Transverse colon (tissue), 4 donors: ENCODE measurements at regions not wholly inside any gene's neighbourhood (a gene's known extent, or its start where the extent isn't known, plus 50 kb on each side); places are given as distances from the start of the nearest gene placed in this dataset.

Experiments
- EP300 ChIP-seq: sonication (generic); formaldehyde crosslinking; IDR thresholded peaks from one replicate; pipeline ENCODE4 v1.6.1; 2017; ENCODE audit warnings: antibody characterized with exemption, low read depth
- POLR2A ChIP-seq: fragments of 450-650 bp; IDR thresholded peaks from one replicate; pipeline ENCODE4 v1.6.1; 2016; ENCODE audit warnings: antibody characterized with exemption, mild to moderate bottlenecking, moderate library complexity
- POLR2AphosphoS5 ChIP-seq, 3 donors: sonication (generic); formaldehyde crosslinking; IDR thresholded peaks; one replicate each; pipeline ENCODE4 v1.6.1; 2016; ENCODE audit warnings: antibody characterized with exemption in 3 of 3
- TF ChIP-seq, protein P1 (sequence below), 5 experiments: fragments of 200-600 bp in 3 of 5; fragments of 450-650 bp in 2 of 5; sonication (generic) in 3 of 5; IDR thresholded peaks; 1 replicate in 2 of 5; 2 replicates in 3 of 5; pipeline ENCODE4 v1.5.1; 2016 to 2017; ENCODE audit warnings: antibody characterized with exemption in 5 of 5, inconsistent platforms in 3 of 5, mild to moderate bottlenecking in 2 of 5, moderate library complexity in 1 of 5

DNA sequence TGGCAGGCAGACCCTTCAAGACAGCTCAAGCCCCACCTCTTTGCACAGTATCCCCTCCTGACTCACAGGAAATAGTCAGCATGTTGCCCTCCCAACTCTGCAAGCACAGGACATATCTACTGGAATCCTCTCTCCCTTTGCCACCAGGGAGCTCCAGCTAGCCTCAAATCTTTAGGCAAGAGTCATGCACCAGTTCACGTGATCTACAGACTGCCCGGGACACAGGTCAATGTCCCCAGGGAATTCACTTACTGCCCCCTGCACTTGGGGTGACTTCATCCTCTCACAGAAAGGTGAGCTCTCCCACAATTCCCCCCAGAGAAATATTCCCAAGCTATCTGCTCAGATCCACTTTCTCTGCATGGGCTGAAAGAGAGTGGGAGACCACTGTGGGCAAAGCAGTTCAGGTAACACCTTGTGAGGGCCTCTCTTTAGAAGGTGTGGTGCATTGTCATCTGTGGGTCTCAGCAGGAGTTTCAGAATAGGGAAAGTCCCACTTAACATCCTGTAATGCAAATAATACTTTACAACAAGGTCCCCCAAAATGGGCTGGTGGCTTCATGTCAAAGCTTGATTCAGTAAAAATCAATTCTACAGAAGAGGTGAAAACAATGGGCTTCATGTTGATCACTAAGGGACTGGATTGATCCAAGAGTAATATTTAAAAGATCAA, 129.9 kb downstream of the NOC3L start:
- TF ChIP-seq EP300 = no peak
- no peak for TF ChIP-seq POLR2AphosphoS5 (IDR thresholded peaks at IDR 0.05)
- TF ChIP-seq, protein P1, sequence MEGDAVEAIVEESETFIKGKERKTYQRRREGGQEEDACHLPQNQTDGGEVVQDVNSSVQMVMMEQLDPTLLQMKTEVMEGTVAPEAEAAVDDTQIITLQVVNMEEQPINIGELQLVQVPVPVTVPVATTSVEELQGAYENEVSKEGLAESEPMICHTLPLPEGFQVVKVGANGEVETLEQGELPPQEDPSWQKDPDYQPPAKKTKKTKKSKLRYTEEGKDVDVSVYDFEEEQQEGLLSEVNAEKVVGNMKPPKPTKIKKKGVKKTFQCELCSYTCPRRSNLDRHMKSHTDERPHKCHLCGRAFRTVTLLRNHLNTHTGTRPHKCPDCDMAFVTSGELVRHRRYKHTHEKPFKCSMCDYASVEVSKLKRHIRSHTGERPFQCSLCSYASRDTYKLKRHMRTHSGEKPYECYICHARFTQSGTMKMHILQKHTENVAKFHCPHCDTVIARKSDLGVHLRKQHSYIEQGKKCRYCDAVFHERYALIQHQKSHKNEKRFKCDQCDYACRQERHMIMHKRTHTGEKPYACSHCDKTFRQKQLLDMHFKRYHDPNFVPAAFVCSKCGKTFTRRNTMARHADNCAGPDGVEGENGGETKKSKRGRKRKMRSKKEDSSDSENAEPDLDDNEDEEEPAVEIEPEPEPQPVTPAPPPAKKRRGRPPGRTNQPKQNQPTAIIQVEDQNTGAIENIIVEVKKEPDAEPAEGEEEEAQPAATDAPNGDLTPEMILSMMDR (IDR thresholded peaks at IDR 0.05) = no peak
- TF ChIP-seq POLR2A = no peak
